Esophagus squamous epithelium (tissue), 5 donors: ENCODE measurements at regions not wholly inside any gene's neighbourhood (a gene's known extent, or its start where the extent isn't known, plus 50 kb on each side); places are given as distances from the start of the nearest gene placed in this dataset.

Source experiments
- DNase-seq: peaks from one replicate; lab custom pipeline; 2025; lab: John Stamatoyannopoulos, UW
- H3K27ac ChIP-seq, 4 donors: fragments of 200-600 bp; sonication (generic); one replicate each; pipeline ENCODE4 v1.5.1; 2016 to 2019; ENCODE audit warnings: mild to moderate bottlenecking in 1 of 4
- H3K27me3 ChIP-seq, 4 donors: fragments of 200-600 bp; sonication (generic); 1 replicate in 3 of 4; 2 replicates in 1 of 4; pipeline versions ENCODE4 v1.5.1 to v1.6.0; 2017 to 2021; ENCODE audit warnings: antibody characterized with exemption in 1 of 4
- H3K36me3 ChIP-seq, 3 donors: fragments of 200-600 bp; sonication (generic); one replicate each; pipeline ENCODE4 v1.5.1; 2016 to 2019
- H3K4me1 ChIP-seq, 3 donors: fragments of 200-600 bp; sonication (generic); one replicate each; pipeline ENCODE4 v1.5.1; 2017 to 2019
- H3K4me3 ChIP-seq, 4 donors: fragments of 200-600 bp; sonication (generic); 1 replicate in 3 of 4; 2 replicates in 1 of 4; pipeline ENCODE4 v1.5.1; 2016 to 2019; ENCODE audit warnings: mild to moderate bottlenecking in 2 of 4, moderate library complexity in 1 of 4
- H3K9me3 ChIP-seq, 3 donors: fragments of 200-600 bp; sonication (generic); one replicate each; pipeline ENCODE4 v1.5.1; 2016 to 2019
- POLR2A ChIP-seq, 4 donors: fragments of 450-650 bp; IDR thresholded peaks; one replicate each; pipeline ENCODE4 v1.6.1; 2017; ENCODE audit warnings: antibody characterized with exemption in 4 of 4, mild to moderate bottlenecking in 4 of 4, moderate library complexity in 3 of 4
- WGBS, 2 donors: methylation state at CpG; one replicate each; pipeline ENCODE4 v1.1.5; 2018; 5-methylcytosine and 5-hydroxymethylcytosine counted together
- intact Hi-C: fragments of 100-400 bp; cut with DNase I; formaldehyde crosslinking; loops from one replicate; pipeline ENCODE4 v1.15.0; 2022
- TF ChIP-seq, protein P1 (sequence below), 6 experiments: fragments of 450-650 bp in 4 of 6; fragments of 200-600 bp in 2 of 6; sonication (generic) in 2 of 6; IDR thresholded peaks; one replicate each; pipeline ENCODE4 v1.5.1; 2016 to 2019; ENCODE audit warnings: antibody characterized with exemption in 6 of 6, mild to moderate bottlenecking in 4 of 6, moderate library complexity in 4 of 6
- donor health status: DM: yes; HTN: yes; CAD: no.

DNA sequence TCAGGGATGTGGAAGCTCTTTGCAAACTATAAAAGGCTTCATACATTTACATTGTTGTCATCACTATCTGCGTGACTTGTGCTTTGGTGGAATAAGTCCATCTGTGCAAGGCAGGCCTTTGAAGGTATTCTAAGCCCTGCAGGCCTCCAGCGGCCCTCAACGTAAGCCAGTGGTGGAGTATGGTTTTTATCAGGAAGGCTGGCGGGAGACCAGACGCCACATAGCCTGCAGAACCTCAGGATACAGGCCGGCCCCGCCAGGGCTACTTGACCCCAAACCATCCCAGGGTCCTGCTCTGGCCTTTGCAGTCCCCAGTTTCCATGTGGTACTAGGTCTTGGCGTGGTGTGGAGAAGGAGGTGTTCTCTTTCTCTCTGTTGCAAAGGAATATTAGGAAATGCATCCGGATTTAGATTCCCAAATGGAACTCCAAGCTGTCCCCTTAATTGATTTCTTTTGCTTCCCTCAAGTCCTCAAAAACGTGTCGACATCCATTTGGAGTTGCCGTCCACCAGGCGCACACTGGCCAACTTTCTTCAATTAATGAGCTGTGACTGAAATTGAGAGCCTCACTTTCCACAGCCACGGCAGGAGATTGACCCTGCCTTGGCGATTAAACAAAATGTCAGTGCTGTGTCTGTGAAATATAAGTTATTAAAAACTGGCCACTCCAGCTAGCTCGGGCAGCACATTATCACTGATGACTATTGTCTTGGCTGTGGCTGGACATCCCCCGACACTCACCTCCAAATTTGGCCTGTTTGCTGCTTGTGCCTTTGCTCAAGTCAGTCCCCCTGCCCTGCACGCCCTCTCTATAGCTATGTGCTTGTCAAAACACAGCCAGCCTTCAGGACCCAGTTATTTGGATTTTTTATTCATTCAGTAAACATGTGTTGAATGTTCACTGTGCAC is 239.8 kb upstream of the TLE3 start:
- Histone ChIP-seq H3K4me1 (peaks cover 0 to 19% (median 0%) of the 10 kb centered on the region in 3 donors), H3K9me3 (peaks cover 0 to 15% (median 3%) of the 10 kb centered on the region in 3 donors), H3K27me3 (peaks cover 0 to 12% (median 0%) of the 10 kb centered on the region in 4 donors), H3K4me3 (no peak overlapping the region), H3K27ac (no peak overlapping the region), H3K36me3 (no peaks in the 10 kb centered on the region)
- intact Hi-C loops: no loop called here
- 73 to 79% methylated on average over 12 of the region's 18 CpGs for WGBS, 2 donors
- no peak for DNase-seq
- TF ChIP-seq, protein P1, sequence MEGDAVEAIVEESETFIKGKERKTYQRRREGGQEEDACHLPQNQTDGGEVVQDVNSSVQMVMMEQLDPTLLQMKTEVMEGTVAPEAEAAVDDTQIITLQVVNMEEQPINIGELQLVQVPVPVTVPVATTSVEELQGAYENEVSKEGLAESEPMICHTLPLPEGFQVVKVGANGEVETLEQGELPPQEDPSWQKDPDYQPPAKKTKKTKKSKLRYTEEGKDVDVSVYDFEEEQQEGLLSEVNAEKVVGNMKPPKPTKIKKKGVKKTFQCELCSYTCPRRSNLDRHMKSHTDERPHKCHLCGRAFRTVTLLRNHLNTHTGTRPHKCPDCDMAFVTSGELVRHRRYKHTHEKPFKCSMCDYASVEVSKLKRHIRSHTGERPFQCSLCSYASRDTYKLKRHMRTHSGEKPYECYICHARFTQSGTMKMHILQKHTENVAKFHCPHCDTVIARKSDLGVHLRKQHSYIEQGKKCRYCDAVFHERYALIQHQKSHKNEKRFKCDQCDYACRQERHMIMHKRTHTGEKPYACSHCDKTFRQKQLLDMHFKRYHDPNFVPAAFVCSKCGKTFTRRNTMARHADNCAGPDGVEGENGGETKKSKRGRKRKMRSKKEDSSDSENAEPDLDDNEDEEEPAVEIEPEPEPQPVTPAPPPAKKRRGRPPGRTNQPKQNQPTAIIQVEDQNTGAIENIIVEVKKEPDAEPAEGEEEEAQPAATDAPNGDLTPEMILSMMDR (IDR thresholded peaks at IDR 0.05): no peak
- no peak for TF ChIP-seq POLR2A (IDR thresholded peaks at IDR 0.05)

- intact Hi-C loops: no loop called here
- Histone ChIP-seq H3K27ac (no peak overlapping the region), H3K4me3 (no peak overlapping the region), H3K27me3 (peaks cover 0 to 12% (median 0%) of the 10 kb centered on the region in 4 donors), H3K4me1 (peaks cover 0 to 19% (median 0%) of the 10 kb centered on the region in 3 donors), H3K36me3 (no peaks in the 10 kb centered on the region), H3K9me3 (peaks cover 0 to 15% (median 5%) of the 10 kb centered on the region in 3 donors)
- TF ChIP-seq, protein P1 (IDR thresholded peaks at IDR 0.05): no peak
- TF ChIP-seq POLR2A (IDR thresholded peaks at IDR 0.05): no peak
- DNase-seq: no peak
- 82 to 89% methylated on average over 6 of the region's 6 CpGs for WGBS, 2 donors
These were observed 238.8 kb upstream of the TLE3 start for GRCh38 chr15:70336425-70337009.

GRCh38 chr15:70334286-70334685 is 236.6 kb upstream of the TLE3 start:
- intact Hi-C loops: no loop called here
- Histone ChIP-seq H3K36me3 (no peaks in the 10 kb centered on the region), H3K4me3 (no peak overlapping the region), H3K27ac (no peak overlapping the region), H3K27me3 (peaks cover 0 to 22% (median 0%) of the 10 kb centered on the region in 4 donors), H3K4me1 (peaks cover 0 to 4% (median 0%) of the 10 kb centered on the region in 3 donors), H3K9me3 (peaks cover 0 to 15% (median 5%) of the 10 kb centered on the region in 3 donors)
- DNase-seq: no peak
- TF ChIP-seq, protein P1 (IDR thresholded peaks at IDR 0.05): no peak
- TF ChIP-seq POLR2A (IDR thresholded peaks at IDR 0.05): no peak
- WGBS, 2 donors: 94 to 95% methylated on average over 5 of the region's 5 CpGs

- Histone ChIP-seq H3K9me3 (peaks cover 0 to 5% (median 2%) of the 10 kb centered on the region in 3 donors), H3K27me3 (peaks cover 0 to 39% (median 0%) of the 10 kb centered on the region in 4 donors), H3K4me3 (no peak overlapping the region), H3K4me1 (peaks cover 4 to 25% (median 6%) of the 10 kb centered on the region in 3 donors), H3K27ac (no peak overlapping the region), H3K36me3 (no peaks in the 10 kb centered on the region)
- 76 to 89% methylated on average over 8 of the region's 8 CpGs for whole genome bisulfite sequencing, 2 donors
- intact Hi-C loops: no loop called here
- no peak for DNase-seq
- TF ChIP-seq, protein P1 (IDR thresholded peaks at IDR 0.05): no peak
- TF ChIP-seq POLR2A (IDR thresholded peaks at IDR 0.05): no peak
These were observed 231.5 kb upstream of the TLE3 start for GRCh38 chr15:70329179-70329578.

- intact Hi-C loops: no loop called here
- H3K27me3 ChIP-seq: peaks cover 0 to 39% (median 0%) of the 10 kb centered on the region in 4 donors
- no peak for TF ChIP-seq POLR2A (IDR thresholded peaks at IDR 0.05)
- TF ChIP-seq, protein P1 (IDR thresholded peaks at IDR 0.05): no peak
- 60 to 70% methylated on average over 2 to 3 of the region's 3 CpGs for WGBS, 2 donors
- no peak overlapping the region for H3K27ac ChIP-seq
- H3K36me3 ChIP-seq: no peaks in the 10 kb centered on the region
- no peak for DNase-seq
- peaks cover 0 to 5% (median 0%) of the 10 kb centered on the region in 3 donors for H3K9me3 ChIP-seq
- H3K4me1 ChIP-seq: peaks cover 4 to 30% (median 9%) of the 10 kb centered on the region in 3 donors
- H3K4me3 ChIP-seq: no peak overlapping the region
These were observed 231.0 kb upstream of the TLE3 start for GRCh38 chr15:70328679-70329115.
